PFSK-1 (cell line): ENCODE measurements at regions not wholly inside any gene's neighbourhood (a gene's known extent, or its start where the extent isn't known, plus 50 kb on each side); places are given as distances from the start of the nearest gene placed in this dataset.

ENCODE experiments used
- POLR2AphosphoS5 ChIP-seq: IDR thresholded peaks from 2 replicates; pipeline ENCODE4 v1.6.1; 2012; ENCODE audit warnings: low read depth, mild to moderate bottlenecking, control low read depth, low read length, moderate library complexity
- REST ChIP-seq, 2 experiments: IDR thresholded peaks; 2 replicates each; pipeline versions ENCODE4 v1.6.1 to v1.8.0; 2011 to 2012; ENCODE audit warnings: low read depth in 2 of 2, low read length in 2 of 2, control low read depth in 1 of 2, inconsistent platforms in 1 of 2, mild to moderate bottlenecking in 1 of 2, moderate library complexity in 1 of 2; ENCODE audit not compliant: insufficient read depth in 1 of 2

GRCh38 chr4:120236873-120237272 is 170.2 kb upstream of the MAD2L1 start:
- no peak for TF ChIP-seq POLR2AphosphoS5
- TF ChIP-seq REST (IDR thresholded peaks at IDR 0.05; ENCODE audit: insufficient read depth in 1 of 2, low read depth in 2 of 2, low read length in 2 of 2), result no peak
